Esophagus squamous epithelium (tissue), 4 donors: ENCODE measurements at regions not wholly inside any gene's neighbourhood (a gene's known extent, or its start where the extent isn't known, plus 50 kb on each side); places are given as distances from the start of the nearest gene placed in this dataset.

Experiments
- POLR2A ChIP-seq, 4 donors: fragments of 450-650 bp; IDR thresholded peaks; one replicate each; pipeline ENCODE4 v1.6.1; 2017; ENCODE audit warnings: antibody characterized with exemption in 4 of 4, mild to moderate bottlenecking in 4 of 4, moderate library complexity in 3 of 4
- TF ChIP-seq, protein P1 (sequence below), 6 experiments: fragments of 450-650 bp in 4 of 6; fragments of 200-600 bp in 2 of 6; sonication (generic) in 2 of 6; IDR thresholded peaks; one replicate each; pipeline ENCODE4 v1.5.1; 2016 to 2019; ENCODE audit warnings: antibody characterized with exemption in 6 of 6, mild to moderate bottlenecking in 4 of 6, moderate library complexity in 4 of 6

DNA sequence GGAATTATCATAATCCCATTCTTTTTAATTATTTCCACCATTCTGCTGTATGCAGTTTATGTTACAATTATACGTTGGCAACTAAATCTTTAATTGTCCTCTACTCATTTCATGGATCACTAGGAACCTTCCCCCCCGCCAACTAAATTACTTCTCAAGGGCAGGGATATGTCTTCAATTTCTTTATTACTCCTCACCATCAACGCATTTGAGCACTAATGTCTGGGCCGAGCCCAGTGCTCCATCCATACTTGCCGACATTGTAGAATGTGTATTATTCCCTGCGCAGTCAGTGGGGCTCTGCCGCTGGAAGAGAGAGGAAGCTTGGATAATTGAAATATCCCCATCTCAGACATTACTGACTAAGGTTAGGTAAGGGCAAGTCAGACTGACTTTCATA is 236.4 kb upstream of the AJAP1 start:
- TF ChIP-seq, protein P1, sequence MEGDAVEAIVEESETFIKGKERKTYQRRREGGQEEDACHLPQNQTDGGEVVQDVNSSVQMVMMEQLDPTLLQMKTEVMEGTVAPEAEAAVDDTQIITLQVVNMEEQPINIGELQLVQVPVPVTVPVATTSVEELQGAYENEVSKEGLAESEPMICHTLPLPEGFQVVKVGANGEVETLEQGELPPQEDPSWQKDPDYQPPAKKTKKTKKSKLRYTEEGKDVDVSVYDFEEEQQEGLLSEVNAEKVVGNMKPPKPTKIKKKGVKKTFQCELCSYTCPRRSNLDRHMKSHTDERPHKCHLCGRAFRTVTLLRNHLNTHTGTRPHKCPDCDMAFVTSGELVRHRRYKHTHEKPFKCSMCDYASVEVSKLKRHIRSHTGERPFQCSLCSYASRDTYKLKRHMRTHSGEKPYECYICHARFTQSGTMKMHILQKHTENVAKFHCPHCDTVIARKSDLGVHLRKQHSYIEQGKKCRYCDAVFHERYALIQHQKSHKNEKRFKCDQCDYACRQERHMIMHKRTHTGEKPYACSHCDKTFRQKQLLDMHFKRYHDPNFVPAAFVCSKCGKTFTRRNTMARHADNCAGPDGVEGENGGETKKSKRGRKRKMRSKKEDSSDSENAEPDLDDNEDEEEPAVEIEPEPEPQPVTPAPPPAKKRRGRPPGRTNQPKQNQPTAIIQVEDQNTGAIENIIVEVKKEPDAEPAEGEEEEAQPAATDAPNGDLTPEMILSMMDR (IDR thresholded peaks at IDR 0.05), result no peak
- TF ChIP-seq POLR2A (IDR thresholded peaks at IDR 0.05), result no peak
